ENCODE measurements at regions not wholly inside any gene's neighbourhood (a gene's known extent, or its start where the extent isn't known, plus 50 kb on each side); places are given as distances from the start of the nearest gene placed in this dataset.

DNA sequence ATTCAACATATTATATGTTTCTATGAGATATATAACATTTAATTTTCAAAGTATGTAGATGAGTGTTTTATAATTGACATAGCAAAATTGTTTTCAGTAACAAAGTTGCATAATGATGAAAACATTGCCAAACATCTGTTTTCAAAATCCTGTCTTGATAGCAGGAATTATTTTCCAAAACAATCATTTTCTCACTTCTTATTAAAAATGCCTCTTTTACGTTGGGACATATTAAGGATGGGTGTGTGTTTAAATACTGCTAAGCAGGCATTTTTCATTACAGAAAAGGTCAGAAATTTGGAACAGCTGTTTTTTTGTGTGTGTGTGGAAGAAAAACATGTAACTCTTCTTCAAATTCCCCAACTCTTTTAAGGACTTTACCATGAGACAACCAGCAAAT is 452.0 kb downstream of the SPRY1 start:
- no TSS peak for BruUV-seq (replicated peaks)
- CTCF ChIA-PET (ENCODE audit: unreplicated experiment) = no interaction called here

DNA sequence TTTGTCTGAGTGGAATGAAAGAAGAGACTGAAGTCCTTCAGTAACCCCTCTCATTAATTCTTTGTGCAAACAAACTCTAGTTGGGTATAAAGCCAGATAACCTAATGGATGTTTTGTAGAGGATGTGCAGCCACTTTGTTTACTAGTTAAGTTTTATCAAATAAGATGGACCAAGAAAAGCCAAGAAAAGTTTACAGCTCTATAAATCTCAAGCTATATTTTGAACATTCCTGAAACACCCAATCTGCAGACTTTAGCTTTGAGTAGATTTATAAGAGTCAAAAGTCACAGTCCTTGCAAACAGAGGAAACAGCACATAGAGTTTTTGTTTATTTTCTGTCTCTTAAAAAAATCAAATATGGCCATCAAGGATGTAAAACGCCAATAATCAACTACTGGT is 452.9 kb downstream of the SPRY1 start:
- Histone ChIP-seq H2AFZ (ENCODE audit: low read length) (no peak overlapping the region), H3K4me3 (ENCODE audit: low read depth, low read length, poor library complexity, severe bottlenecking) (no peak overlapping the region), H4K20me1 (ENCODE audit: insufficient read depth, low read length) (no peaks in the 10 kb centered on the region), H3K27ac (ENCODE audit: low read depth, low read length, poor library complexity, severe bottlenecking) (no peak overlapping the region), H3K79me2 (ENCODE audit: insufficient read depth, low read depth, low read length) (no peaks in the 10 kb centered on the region), H3K4me2 (ENCODE audit: low read length) (no peak overlapping the region), H3K9me2 (ENCODE audit: insufficient read depth, low read length) (no peaks in the 10 kb centered on the region), H3K9me3 (ENCODE audit: low read length) (no peaks in the 10 kb centered on the region), H3K4me1 (ENCODE audit: insufficient read depth, low read length, poor library complexity, severe bottlenecking) (no peaks in the 10 kb centered on the region), H3K36me3 (ENCODE audit: insufficient read depth, low read length) (no peaks in the 10 kb centered on the region)
- no peak for TF ChIP-seq EZH2phosphoT487 (IDR thresholded peaks at IDR 0.05; ENCODE audit: borderline replicate concordance, low read depth, low read length)
- TF ChIP-seq, protein P1, sequence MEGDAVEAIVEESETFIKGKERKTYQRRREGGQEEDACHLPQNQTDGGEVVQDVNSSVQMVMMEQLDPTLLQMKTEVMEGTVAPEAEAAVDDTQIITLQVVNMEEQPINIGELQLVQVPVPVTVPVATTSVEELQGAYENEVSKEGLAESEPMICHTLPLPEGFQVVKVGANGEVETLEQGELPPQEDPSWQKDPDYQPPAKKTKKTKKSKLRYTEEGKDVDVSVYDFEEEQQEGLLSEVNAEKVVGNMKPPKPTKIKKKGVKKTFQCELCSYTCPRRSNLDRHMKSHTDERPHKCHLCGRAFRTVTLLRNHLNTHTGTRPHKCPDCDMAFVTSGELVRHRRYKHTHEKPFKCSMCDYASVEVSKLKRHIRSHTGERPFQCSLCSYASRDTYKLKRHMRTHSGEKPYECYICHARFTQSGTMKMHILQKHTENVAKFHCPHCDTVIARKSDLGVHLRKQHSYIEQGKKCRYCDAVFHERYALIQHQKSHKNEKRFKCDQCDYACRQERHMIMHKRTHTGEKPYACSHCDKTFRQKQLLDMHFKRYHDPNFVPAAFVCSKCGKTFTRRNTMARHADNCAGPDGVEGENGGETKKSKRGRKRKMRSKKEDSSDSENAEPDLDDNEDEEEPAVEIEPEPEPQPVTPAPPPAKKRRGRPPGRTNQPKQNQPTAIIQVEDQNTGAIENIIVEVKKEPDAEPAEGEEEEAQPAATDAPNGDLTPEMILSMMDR (conservative IDR thresholded peaks at IDR 0.05; ENCODE audit: low read length) = no peak
- ChIA-PET POLR2A (no interaction called here), CTCF (ENCODE audit: unreplicated experiment) (no interaction called here)
- intact Hi-C loops (cut with micrococcal nuclease; ENCODE audit: unreplicated experiment) = no loop called here
- DNase-seq (ENCODE audit: low spot score) = no peak
- no TSS peak for BruUV-seq (replicated peaks)

More for the DNA sequence above, 452.0 kb downstream of the SPRY1 start:
- H3K9me3 ChIP-seq (ENCODE audit: low read length) = no peaks in the 10 kb centered on the region
- H3K27ac ChIP-seq (ENCODE audit: low read depth, low read length, poor library complexity, severe bottlenecking) = no peak overlapping the region
- no peak overlapping the region for H3K4me3 ChIP-seq (ENCODE audit: low read depth, low read length, poor library complexity, severe bottlenecking)
- H3K4me1 ChIP-seq (ENCODE audit: insufficient read depth, low read length, poor library complexity, severe bottlenecking) = no peaks in the 10 kb centered on the region
- DNase-seq (ENCODE audit: low spot score) = no peak
- no peaks in the 10 kb centered on the region for H4K20me1 ChIP-seq (ENCODE audit: insufficient read depth, low read length)
- intact Hi-C loops (cut with micrococcal nuclease; ENCODE audit: unreplicated experiment) = no loop called here
- H3K9me2 ChIP-seq (ENCODE audit: insufficient read depth, low read length) = no peaks in the 10 kb centered on the region
- H3K36me3 ChIP-seq (ENCODE audit: insufficient read depth, low read length) = no peaks in the 10 kb centered on the region
- H3K4me2 ChIP-seq (ENCODE audit: low read length) = no peak overlapping the region
- POLR2A ChIA-PET = interaction anchor here (0.6 kb wide), 1 partner anchor 28 kb away, joined by 3 read pairs; no protein-coding TSS in a partner anchor
- H2AFZ ChIP-seq (ENCODE audit: low read length) = no peak overlapping the region
- no peak for TF ChIP-seq EZH2phosphoT487 (IDR thresholded peaks at IDR 0.05; ENCODE audit: borderline replicate concordance, low read depth, low read length)
- TF ChIP-seq, protein P1 (conservative IDR thresholded peaks at IDR 0.05; ENCODE audit: low read length) = no peak
- no peaks in the 10 kb centered on the region for H3K79me2 ChIP-seq (ENCODE audit: insufficient read depth, low read depth, low read length)

DNA sequence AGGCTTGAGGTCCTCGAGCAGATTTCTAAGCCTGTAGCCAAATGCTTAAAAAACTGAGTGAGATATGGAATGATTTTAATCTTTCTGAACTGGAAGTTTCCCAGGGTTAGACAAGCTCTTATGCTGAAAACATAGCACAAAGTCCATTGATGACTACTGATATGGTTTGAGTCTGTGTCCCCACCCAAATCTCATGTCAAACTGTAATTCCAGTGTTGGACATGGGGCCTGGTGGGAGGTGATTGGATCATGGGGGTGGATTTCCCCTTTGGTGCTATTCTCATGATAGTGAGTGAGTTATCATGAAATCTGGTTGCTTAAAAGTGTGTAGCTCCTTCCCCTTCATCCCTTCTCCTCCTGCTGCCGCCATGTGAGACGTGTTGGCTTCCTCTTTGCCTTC is 454.9 kb downstream of the SPRY1 start:
- ChIA-PET POLR2A (interaction anchor here (0.6 to 1.2 kb wide), 2 partner anchors 27 to 64 kb away, joined by 3 read pairs; no protein-coding TSS in a partner anchor), CTCF (ENCODE audit: unreplicated experiment) (no interaction called here)
- no TSS peak for BruUV-seq (replicated peaks)
- DNase-seq (ENCODE audit: low spot score) = no peak
- Histone ChIP-seq H3K9me3 (ENCODE audit: low read length) (no peaks in the 10 kb centered on the region), H3K9me2 (ENCODE audit: insufficient read depth, low read length) (no peaks in the 10 kb centered on the region), H3K36me3 (ENCODE audit: insufficient read depth, low read length) (no peaks in the 10 kb centered on the region), H4K20me1 (ENCODE audit: insufficient read depth, low read length) (no peaks in the 10 kb centered on the region), H3K4me3 (ENCODE audit: low read depth, low read length, poor library complexity, severe bottlenecking) (no peak overlapping the region), H3K4me2 (ENCODE audit: low read length) (no peak overlapping the region), H3K4me1 (ENCODE audit: insufficient read depth, low read length, poor library complexity, severe bottlenecking) (no peaks in the 10 kb centered on the region), H2AFZ (ENCODE audit: low read length) (no peak overlapping the region), H3K79me2 (ENCODE audit: insufficient read depth, low read depth, low read length) (no peaks in the 10 kb centered on the region), H3K27ac (ENCODE audit: low read depth, low read length, poor library complexity, severe bottlenecking) (no peak overlapping the region)
- intact Hi-C loops (cut with micrococcal nuclease; ENCODE audit: unreplicated experiment) = no loop called here
- TF ChIP-seq EZH2phosphoT487 (IDR thresholded peaks at IDR 0.05; ENCODE audit: borderline replicate concordance, low read depth, low read length) = no peak
- TF ChIP-seq, protein P1 (conservative IDR thresholded peaks at IDR 0.05; ENCODE audit: low read length) = no peak

Data from OCI-LY7 (cell line).